PC-3 (cell line): ENCODE measurements at regions not wholly inside any gene's neighbourhood (a gene's known extent, or its start where the extent isn't known, plus 50 kb on each side); places are given as distances from the start of the nearest gene placed in this dataset.

Source experiments
- CTCF ChIP-seq: fragments of 300-600 bp; sonication (generic); conservative IDR thresholded peaks from 2 replicates; pipeline ENCODE4 v1.5.1; 2017; ENCODE audit warnings: antibody characterized with exemption, low read depth, mild to moderate bottlenecking, low read length
- EZH2 ChIP-seq: fragments of 300-600 bp; sonication (generic); IDR thresholded peaks from one replicate; pipeline ENCODE4 v1.6.1; 2017; ENCODE audit warnings: antibody characterized with exemption, mild to moderate bottlenecking, low read length; ENCODE audit not compliant: unreplicated experiment
- EZH2phosphoT487 ChIP-seq: fragments of 300-600 bp; sonication (generic); IDR thresholded peaks from 2 replicates; pipeline ENCODE4 v1.6.1; 2018; ENCODE audit warnings: mild to moderate bottlenecking, antibody characterized with exemption, low read length, borderline replicate concordance

- TF ChIP-seq CTCF (no peak), EZH2 (no peak), EZH2phosphoT487 (no peak)
Measured at GRCh38 chr3:13133471-13133981, 60.3 kb upstream of the IQSEC1 start.
